ENCODE measurements at regions not wholly inside any gene's neighbourhood (a gene's known extent, or its start where the extent isn't known, plus 50 kb on each side); places are given as distances from the start of the nearest gene placed in this dataset.

DNA sequence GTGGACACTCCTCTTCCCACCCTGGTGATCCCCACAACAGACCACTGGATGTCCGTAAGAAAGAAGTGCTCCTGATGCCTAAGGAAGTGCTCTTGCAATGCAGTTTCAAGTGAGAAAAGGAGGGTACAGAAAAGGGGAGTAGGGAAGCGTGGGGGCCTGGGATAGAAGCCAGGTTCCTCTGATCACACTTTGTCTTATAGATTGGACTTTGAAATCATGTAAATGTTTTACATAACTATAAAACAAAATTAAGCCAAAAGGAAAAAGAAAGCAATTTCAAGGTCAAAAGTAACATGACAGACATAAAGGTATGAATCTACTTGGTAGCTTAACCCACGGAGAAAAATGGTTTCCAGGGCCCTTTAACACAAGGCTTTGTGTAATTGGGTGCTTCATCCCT lies 107.3 kb upstream of the TRPM1 start:
- TF ChIP-seq, protein P1, sequence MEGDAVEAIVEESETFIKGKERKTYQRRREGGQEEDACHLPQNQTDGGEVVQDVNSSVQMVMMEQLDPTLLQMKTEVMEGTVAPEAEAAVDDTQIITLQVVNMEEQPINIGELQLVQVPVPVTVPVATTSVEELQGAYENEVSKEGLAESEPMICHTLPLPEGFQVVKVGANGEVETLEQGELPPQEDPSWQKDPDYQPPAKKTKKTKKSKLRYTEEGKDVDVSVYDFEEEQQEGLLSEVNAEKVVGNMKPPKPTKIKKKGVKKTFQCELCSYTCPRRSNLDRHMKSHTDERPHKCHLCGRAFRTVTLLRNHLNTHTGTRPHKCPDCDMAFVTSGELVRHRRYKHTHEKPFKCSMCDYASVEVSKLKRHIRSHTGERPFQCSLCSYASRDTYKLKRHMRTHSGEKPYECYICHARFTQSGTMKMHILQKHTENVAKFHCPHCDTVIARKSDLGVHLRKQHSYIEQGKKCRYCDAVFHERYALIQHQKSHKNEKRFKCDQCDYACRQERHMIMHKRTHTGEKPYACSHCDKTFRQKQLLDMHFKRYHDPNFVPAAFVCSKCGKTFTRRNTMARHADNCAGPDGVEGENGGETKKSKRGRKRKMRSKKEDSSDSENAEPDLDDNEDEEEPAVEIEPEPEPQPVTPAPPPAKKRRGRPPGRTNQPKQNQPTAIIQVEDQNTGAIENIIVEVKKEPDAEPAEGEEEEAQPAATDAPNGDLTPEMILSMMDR (IDR thresholded peaks at IDR 0.05; ENCODE audit: extremely low read depth, insufficient read depth, missing control alignments) = no peak
- in situ Hi-C loops (cut with MboI; ENCODE audit: low pct_unique_long_range_greater_than_20kb, low sequenced_read_pairs, unreplicated experiment) = loop anchor here (10.0 kb wide), 1 partner anchor 286 kb away; no protein-coding TSS in a partner anchor
- DNase-seq (ENCODE audit: low spot score) = no peak

DNA sequence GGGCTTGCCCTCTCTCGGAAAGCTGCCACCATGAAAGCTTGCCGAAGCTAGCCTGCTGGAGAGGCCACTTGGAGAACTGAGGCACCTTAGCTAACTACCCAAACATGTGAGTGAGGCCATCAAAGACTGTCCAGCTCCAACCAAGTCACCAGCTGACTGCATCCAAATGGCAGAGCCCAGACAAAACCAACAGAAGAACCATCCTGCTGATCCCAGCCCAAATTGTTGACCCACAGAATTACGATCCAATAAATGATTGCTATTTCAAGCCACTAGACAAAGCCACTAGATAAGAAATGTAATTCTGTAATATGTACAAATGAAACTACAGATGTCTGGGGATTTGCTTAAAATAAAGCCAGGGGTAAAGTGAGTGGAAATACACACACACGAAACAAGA lies 109.8 kb upstream of the TRPM1 start:
- DNase-seq (ENCODE audit: low spot score) = no peak
- TF ChIP-seq, protein P1 (IDR thresholded peaks at IDR 0.05; ENCODE audit: extremely low read depth, insufficient read depth, missing control alignments) = no peak
- in situ Hi-C loops (cut with MboI; ENCODE audit: low pct_unique_long_range_greater_than_20kb, low sequenced_read_pairs, unreplicated experiment) = no loop called here

DNA sequence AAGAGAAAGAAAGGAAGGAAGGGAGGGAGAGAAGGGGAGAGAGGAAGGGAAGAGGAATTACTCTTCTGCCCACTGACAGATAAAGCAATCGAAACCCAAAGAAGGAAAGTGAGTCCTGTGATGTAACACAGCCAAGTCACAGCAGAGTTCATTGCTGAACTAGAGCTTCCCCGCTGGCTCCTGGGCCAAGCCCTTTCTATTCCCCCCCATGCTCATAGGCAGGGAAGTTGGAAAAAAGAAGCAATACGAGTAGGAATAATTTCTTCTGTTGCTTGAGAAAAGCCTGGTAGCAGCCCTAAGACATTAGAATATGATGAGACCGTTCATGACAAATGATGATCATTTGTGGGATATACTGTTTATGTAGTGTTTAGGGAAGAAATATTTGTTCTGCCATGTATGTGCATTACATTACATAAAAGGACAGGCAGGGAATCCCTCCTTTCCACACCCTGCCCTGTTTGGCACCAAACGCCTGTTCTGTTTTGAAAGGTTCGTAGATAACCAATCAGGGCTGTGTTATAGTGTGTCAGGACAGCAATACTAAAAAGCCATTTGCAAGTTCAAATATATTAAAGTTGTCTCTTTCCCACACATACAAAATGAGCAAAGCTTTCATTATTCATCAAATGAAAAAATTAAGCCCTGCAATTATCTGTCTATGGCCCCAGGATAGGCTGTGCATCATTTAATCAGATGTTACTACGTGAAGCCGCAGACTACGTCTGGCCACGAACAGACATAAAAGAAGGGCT lies 111.0 kb upstream of the TRPM1 start:
- in situ Hi-C loops (cut with MboI; ENCODE audit: low pct_unique_long_range_greater_than_20kb, low sequenced_read_pairs, unreplicated experiment) = no loop called here
- TF ChIP-seq, protein P1 (IDR thresholded peaks at IDR 0.05; ENCODE audit: extremely low read depth, insufficient read depth, missing control alignments) = no peak

DNA sequence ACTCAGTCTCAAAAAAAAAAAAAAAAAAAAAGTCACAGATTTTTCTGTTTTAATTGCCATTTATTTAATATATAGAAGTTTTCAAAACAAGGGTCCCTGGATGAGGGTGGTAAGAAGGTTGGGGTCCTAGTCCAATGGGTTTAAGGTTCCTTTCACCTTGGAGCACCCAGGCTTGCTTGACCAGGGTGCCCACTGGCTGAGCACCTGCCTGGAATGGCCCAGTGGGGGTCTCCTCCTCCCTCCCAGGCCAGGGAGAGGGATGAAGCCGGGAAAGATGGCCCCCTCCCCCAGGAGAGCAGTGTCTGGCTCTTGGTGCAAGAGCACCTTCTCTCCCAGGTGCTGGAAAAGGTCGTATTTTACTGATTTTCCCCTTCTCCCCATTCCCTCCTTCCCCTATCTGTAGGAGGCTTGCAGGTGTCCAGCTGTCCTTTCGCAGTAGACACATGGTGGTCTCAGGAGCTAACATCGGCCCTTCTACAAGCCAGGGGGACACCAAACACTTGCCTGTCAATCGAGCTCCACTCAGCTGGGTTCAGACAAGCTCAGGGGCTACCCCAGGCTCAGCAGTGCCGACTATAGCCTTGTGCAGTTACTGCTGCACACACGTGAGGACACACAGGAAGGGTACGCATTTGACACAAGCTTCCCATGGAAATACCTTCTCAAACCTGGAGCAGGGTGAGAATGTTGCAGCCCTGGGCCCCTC lies 112.3 kb upstream of the KLF13 start:
- no peak for DNase-seq (ENCODE audit: low spot score)
- TF ChIP-seq, protein P1 (IDR thresholded peaks at IDR 0.05; ENCODE audit: extremely low read depth, insufficient read depth, missing control alignments) = no peak
- in situ Hi-C loops (cut with MboI; ENCODE audit: low pct_unique_long_range_greater_than_20kb, low sequenced_read_pairs, unreplicated experiment) = no loop called here

More for the DNA sequence above, 111.0 kb upstream of the TRPM1 start:
- no peak for DNase-seq (ENCODE audit: low spot score)

DNA sequence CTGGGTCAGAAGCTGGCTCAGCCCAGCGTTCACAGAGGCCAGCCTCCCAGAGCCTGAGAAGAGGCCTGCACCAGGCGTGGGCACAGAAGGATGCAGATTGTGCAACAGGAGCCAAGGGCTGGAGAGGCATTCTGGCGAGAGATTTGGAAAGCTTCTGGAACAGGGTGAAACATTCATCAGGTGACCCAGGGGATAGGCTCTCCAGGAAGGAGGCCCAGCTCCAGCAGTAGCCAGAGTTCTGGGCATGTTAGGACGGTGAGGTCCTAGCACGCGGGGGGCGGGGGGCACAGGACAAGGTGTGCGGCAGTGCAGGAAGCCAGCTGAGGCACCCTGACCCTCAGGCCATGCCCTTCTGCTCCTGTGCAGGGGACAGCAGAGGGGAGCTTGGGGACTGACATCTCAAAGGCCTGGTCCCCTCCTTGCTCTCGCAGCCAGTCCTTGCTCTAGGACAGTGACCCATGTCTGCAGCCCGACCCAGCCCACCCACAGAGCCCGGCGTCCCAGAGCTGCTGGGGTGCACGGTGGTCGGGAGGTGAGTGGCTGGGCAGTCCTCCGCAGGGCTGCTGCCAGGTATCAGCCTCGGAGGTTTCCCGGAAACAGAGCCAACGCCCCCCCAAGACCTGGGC lies 111.7 kb upstream of the KLF13 start:
- TF ChIP-seq, protein P1 (IDR thresholded peaks at IDR 0.05; ENCODE audit: extremely low read depth, insufficient read depth, missing control alignments) = no peak
- DNase-seq (ENCODE audit: low spot score) = no peak
- in situ Hi-C loops (cut with MboI; ENCODE audit: low pct_unique_long_range_greater_than_20kb, low sequenced_read_pairs, unreplicated experiment) = no loop called here

DNA sequence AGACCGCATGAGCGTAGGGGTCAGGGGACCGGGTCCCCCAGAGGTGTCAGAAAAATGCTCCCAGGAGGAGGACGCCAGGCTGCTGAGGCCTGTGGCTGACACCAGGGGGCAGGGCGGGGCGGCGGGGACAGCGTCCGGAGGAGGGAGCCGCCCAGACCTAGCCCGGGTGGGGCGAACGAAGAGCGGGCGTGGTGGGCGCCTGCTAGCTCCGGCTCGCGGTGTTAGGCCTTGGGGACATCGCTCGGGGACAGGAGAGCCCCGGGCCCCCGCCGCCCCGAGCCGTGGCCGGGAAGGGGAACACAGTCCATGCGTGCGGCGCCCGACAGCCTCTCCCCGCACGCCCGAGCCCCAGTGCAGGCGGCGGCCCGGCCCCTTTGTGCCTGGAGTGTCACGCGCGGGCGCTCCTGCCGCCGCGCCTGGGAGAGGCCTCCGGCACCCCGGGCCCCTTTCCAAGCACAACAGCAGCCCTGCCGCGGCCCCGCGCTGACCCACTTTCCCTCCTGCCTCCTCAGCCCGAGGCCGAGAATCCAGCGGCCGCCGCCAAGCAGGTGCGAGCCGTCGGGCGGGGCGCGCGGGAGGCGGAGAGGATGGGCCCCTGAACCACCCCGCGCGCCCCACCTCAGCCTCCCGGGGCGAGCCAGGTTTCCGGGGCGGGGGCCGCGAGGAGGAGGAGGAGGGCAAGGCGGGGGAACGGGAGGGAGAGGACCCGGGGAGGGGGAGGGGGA lies 111.0 kb upstream of the KLF13 start:
- in situ Hi-C loops (cut with MboI; ENCODE audit: low pct_unique_long_range_greater_than_20kb, low sequenced_read_pairs, unreplicated experiment) = no loop called here
- DNase-seq (ENCODE audit: low spot score) = peak; percentile 89
- TF ChIP-seq, protein P1 (IDR thresholded peaks at IDR 0.05; ENCODE audit: extremely low read depth, insufficient read depth, missing control alignments) = peak; percentile 93
